GM21447 (cell line): ENCODE measurements at regions not wholly inside any gene's neighbourhood (a gene's known extent, or its start where the extent isn't known, plus 50 kb on each side); places are given as distances from the start of the nearest gene placed in this dataset.

ENCODE experiments used
- ATAC-seq: cut with Tn5 transposase; IDR thresholded peaks from one replicate; pipeline ENCODE4 v1.9.1; 2021; ENCODE audit not compliant: unreplicated experiment

- ATAC-seq, result no peak
Observed at GRCh38 chr20:23282111-23282510, 68.5 kb upstream of the NXT1 start.

- ATAC-seq, result no peak
Observed at GRCh38 chr20:23279836-23280235, 70.8 kb upstream of the NXT1 start.

DNA sequence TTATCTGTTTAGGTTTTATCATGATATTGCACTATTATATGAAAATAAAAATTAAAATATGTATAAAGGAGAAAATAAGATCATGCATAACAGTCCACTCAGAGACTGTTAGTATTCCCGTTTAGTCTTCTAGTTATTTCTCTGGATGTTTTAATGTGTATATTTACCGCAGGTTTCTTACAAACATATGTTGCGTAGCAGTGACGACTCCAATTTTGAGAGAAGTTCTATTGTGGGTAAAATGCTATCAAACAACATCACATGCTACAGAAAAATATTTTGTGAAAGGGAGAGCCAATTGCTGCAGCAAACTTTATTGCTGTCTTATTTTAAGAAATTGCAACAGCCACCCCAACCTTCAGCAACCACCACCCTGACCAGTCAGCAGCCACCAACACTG lies 72.4 kb upstream of the NXT1 start:
- ATAC-seq, result no peak

DNA sequence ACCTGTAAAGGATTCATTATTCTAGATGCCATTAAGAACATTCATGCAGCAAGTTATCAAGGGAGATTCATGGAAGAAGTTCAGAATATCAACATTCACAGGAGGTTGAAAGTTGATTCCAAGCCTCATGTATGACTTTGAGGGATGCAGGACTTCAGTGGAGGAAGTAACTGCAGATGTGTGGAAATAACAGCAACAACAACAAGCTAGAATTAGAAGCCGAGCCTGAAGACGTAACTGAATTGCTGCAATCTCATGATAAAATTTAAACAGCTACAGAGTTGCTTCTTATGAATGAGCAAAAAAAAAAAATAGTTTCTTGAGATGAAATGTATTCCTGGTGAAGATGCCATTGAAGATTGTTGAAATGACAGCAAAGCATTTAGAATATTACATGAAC lies 73.3 kb upstream of the NXT1 start:
- no peak for ATAC-seq

DNA sequence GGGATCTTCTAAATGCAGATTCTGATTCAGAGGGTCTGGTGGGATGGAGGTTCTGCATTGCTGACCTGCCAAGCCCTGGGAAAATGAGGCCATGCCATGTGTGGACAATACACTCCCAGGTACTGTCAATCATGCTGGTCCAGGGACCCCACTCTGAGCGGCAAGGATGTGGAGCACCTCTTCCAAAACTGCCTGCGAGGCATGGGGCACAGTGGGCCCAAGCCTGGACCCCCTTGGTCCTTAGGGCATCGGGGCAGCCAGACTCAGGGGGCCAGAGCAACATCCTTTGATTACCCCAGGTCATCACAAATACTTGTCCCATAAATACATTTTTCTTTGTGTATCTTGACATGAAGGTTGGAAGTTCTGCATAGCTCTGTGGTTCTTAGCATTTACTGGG lies 76.8 kb upstream of the NXT1 start:
- ATAC-seq, result no peak

DNA sequence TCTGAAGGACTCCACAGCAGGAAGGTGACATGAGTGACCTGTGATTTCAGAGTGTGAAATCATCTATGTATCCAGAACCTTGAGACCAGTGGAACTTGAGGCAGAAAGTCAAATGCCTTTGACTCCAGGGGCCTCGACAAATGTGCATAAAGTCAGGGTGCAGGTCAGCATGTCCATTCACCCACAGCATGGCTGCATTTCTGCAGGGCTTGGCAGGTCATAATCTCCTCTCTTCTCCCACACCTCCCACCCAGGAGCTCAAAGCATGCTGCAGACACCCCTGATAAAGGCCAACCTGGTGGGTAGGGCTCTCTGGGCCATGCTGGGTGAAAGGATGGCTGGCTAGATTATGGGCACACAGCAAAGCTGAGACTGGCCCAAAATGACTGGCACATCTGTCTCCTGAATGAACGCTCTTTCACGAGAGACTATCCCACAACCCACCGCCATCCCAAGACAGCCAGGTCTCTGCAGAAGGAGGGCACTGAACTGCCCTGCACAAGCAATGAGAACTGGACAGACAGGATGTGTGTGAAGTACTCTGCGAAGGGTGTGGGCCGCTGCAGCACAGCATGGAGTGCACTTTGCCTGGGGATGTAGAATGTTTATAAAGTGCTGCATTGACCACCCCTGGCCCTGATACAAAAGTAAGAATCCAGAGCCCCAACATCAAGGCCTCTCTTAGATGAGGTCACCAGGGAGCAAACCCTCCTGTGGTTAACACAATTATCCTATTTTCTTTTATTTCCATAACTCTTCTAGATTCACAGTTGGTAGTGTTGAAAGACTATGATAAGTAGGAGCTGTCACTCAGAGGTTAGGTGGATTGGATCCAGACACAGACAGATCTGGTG lies 78.2 kb upstream of the NXT1 start:
- no peak for ATAC-seq

DNA sequence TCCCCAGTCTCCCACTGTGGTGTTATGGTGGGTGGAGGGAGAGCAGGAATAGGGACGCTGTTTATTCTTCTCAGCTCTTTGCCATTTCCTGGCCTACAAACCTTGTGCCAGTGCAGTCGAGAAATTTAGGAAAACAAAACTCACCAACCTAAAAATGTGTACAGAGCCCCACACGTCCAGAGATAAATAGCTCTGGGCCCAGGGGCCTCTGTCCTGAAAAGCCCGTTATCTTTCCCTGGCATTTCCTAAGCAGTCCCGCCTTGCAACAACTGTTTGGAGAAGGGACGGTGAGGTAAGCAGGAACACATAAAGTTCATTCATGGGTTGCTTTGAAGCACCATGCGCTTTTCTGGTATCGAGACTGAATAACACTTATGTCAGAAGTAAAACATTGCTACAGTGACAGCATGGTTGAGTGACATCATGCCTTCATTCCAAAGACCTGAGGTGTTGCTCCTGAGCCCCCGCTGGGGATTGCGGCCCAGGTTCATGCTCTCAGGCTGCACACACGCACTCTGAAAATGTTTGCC lies 80.1 kb upstream of the NXT1 start:
- no peak for ATAC-seq

- ATAC-seq, result no peak
Observed at GRCh38 chr20:23269954-23270353, 80.6 kb upstream of the NXT1 start.

DNA sequence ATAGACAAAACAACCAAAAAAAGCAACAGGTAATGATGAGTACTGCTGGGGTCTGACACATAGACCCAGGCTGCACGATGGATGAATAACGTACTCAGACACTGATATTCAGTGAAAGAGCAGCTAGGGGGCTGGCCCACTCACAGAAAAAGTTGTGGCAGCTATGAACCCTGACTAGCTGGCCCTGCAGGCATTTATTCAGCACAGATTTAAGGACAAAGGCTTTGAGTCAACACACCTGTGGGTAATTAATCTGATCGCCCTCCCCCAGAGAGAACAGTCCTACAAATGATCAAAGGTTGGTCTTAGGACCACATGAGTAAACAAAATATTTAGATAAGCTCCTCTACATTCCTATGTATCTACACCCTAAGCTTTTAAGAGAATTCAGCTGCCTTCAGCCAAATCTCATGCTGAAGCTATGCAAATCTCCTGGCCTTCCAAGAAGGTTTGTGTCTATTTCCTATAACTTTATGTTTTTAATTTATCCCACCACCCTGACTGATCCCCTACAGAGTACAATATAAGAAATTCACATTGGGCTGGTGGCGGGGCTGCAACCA lies 81.7 kb upstream of the NXT1 start:
- no peak for ATAC-seq

DNA sequence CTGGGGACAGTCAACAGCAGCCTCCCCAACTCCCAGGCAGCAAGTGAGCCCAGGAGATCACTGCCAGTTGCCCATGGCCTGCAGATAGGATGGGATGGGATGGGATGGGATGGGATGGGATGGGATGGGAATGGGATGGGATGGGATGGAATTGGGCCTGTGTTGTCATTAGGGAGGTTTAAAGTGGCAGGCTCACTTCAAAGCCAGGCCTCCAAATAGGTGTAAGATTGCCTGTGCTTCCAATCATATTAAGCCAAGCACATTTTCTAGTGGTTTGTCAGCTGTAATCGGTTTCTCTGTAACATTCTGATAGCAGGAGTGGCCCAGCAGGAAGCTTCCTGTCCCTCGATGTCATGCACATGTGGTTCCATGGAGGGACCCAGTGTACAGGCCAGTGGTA lies 82.7 kb upstream of the NXT1 start:
- no peak for ATAC-seq

GRCh38 chr20:23266530-23267398 lies 83.8 kb upstream of the NXT1 start:
- ATAC-seq, result no peak

DNA sequence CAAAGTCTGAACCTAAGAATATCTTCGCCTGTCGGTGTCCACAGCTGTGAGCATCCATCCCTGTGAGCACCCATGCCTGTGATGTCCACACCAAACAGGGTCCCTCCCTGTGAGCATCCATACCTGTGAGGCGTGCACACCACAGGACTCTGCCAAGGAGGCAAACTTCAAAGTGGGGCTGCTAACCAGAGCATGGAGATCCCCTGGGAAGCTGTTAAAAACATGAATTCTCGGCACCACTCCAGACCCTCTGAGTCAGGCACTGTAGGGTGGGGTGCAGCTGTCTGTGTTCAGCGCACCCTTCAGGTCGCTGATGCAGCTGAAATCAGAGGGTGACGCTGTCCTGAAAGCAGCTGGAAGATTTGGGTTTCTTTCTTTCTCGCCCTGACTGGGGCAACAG lies 85.4 kb upstream of the NXT1 start:
- no peak for ATAC-seq

DNA sequence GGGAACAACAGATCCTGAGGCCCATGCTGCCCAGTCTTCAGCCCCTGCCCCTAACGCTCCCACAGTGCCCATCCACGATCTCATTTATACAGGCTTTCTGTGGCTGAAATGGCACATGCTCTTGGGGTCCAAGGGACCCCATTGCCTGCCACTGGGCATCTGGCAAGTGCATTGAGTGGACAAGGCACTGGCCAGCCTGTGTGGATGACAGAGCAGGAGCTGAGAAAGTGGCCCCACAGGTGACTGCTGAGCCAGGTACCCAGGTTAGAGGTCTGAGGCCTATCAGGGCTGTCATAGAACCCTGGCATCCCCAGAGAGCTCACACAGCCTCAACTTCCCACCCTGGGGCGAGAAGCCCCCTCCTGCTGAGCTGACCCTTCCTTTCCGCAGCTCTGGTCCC lies 86.0 kb upstream of the NXT1 start:
- ATAC-seq, result no peak

DNA sequence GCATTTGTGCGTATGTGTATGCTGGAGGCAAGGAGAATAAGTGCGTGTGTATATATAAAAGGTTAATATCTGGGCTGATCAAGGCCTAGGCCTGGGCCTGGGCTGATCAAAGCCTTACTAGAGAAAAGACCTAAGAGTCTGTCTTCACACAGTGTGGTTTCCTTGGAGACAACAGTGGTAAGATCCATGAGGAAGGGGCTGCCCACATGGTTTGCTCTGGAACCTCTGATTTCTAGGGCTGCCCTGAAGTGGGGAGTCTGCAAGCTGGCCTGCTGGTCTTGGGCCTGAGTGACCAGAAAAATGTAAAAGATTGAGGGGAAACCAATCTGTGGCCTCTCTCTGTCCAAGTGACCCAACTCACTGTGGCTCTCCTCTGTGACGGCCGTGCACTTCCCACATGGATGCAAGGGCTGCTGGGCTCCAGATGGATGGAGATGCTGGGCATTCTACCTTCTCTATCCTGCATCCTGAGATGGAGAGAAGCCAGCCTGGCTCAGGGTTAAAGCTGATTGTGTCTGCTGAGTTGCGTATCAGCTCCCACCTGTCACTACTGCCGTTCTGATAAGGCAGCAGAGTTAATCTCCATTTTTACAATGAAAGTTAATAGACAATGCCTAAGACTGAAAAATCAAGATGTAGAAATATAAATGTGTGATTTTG lies 90.3 kb upstream of the NXT1 start:
- no peak for ATAC-seq

DNA sequence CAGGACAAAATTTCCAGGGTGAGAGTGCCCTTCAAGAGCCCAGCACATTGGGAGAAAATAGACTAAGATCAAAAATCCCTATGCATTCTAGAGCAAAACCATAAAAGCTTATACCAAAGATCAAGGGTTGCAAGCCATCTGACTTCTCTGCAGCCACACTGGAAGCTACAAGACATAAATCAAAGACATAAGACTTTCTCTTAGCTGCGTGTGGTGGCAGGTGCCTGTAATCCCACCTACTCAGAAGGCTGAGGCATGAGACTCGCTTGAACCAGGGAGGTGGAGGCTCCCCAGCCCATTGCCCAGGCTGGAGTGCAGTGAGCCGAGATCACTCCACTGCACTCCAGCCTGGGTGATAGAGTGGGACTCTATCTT lies 91.9 kb upstream of the NXT1 start:
- no peak for ATAC-seq

DNA sequence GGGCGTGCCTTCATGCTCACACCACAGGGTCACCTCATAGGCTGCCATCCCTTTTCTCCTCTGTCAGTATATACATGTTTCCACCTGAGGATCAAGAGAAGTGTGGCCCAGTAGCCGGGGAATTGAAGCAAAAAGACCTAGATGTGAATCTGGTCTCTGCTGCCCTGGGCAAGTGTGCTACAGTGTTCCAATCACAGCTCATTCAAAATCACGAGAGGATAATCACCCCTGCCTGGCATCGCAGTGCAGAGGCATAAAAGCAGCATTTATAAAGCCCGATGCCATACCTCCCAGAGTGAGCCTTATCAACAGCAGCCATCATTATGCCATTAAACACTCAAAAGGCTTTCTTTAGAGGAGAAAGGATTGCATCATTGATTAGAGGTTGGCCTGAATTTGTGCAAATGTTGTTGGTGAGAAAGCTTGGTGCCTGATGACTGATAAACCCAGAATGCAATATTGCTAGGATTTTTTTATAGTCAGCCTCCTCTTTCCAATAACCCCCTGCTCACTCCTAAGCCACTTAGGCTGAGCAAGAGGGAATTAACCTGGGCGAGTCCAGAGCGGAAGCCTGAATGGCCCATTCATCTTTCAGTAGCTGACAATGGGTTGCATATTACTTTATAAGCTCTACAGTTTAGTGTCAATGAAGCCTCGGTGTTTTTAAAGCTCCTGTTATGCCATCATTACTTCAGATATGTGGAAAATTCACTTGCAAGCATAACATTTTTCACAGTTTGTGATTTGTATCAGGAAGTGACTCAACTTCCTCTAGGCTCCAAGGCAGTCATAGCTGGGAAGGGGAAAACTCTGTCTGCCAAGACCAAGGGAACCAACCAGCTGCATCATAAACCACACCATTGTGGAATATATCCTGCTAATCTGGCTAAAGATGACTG lies 92.5 kb upstream of the NXT1 start:
- ATAC-seq, result no peak

- no peak for ATAC-seq
Observed at GRCh38 chr20:23257106-23257761, 93.4 kb upstream of the NXT1 start.

GRCh38 chr20:23255716-23256385 lies 94.7 kb upstream of the NXT1 start:
- no peak for ATAC-seq

GRCh38 chr20:23255106-23255505 lies 95.5 kb upstream of the NXT1 start:
- no peak for ATAC-seq
